SK-N-SH (cell line): ENCODE measurements at regions not wholly inside any gene's neighbourhood (a gene's known extent, or its start where the extent isn't known, plus 50 kb on each side); places are given as distances from the start of the nearest gene placed in this dataset.

ENCODE experiments used
- CTCF ChIA-PET: fragments of 300-600, 350-600 bp; formaldehyde crosslinking; extraction: SDS; loops from one replicate; lab custom pipeline; 2021; lab: Yijun Ruan, JAX
- POLR2A ChIA-PET: fragments of 350-600 bp; sonication (Branson Sonifier 250); formaldehyde crosslinking; extraction: SDS; loops from one replicate; lab custom pipeline; 2020; ENCODE audit warnings: antibody characterized with exemption, inconsistent platforms; lab: Yijun Ruan, JAX
- DNase-seq: peaks from one replicate; pipeline ENCODE4 v3.0.0; 2012
- H2AFZ ChIP-seq: fragments of 200-600 bp; sonication (generic); 2 replicates; pipeline ENCODE4 v1.8.1; 2016; ENCODE audit warnings: antibody characterized with exemption, mild to moderate bottlenecking, low read depth
- H3F3A ChIP-seq: fragments of 200-600 bp; sonication (generic); replicated peaks from 2 replicates; pipeline ENCODE3; 2016; ENCODE audit warnings: antibody characterized with exemption, mild to moderate bottlenecking; ENCODE audit not compliant: insufficient read depth
- H3K27ac ChIP-seq, 2 experiments: fragments of 200-500 bp in 1 of 2; fragments of 200-600 bp in 1 of 2; sonication (Bioruptor generic) in 1 of 2; sonication (generic), shearing (Covaris generic) in 1 of 2; 2 replicates each; pipeline versions ENCODE4 v1.5.1 to v1.6.1; 2014 to 2016; ENCODE audit warnings: low read depth in 2 of 2, inconsistent platforms in 1 of 2, low read length in 1 of 2, mild to moderate bottlenecking in 1 of 2, mixed read lengths in 1 of 2
- H3K27me3 ChIP-seq: fragments of 200-600 bp; sonication (generic), shearing (Covaris generic); 2 replicates; pipeline ENCODE4 v1.6.1; 2016; ENCODE audit warnings: mixed run types; ENCODE audit not compliant: insufficient read depth
- H3K36me3 ChIP-seq, 2 experiments: fragments of 200-500 bp in 1 of 2; fragments of 200-600 bp in 1 of 2; sonication (Bioruptor generic) in 1 of 2; sonication (generic) in 1 of 2; replicated peaks in 1 of 2; 2 replicates each; pipeline versions ENCODE3 to v1.5.1; 2014 to 2016; ENCODE audit warnings: low read length in 1 of 2, mild to moderate bottlenecking in 1 of 2; ENCODE audit not compliant: insufficient read depth in 2 of 2, control insufficient read depth in 1 of 2
- H3K4me1 ChIP-seq, 2 experiments: fragments of 200-500 bp in 1 of 2; fragments of 200-600 bp in 1 of 2; sonication (Bioruptor generic) in 1 of 2; sonication (generic), shearing (Covaris generic) in 1 of 2; 2 replicates each; pipeline versions ENCODE4 v1.5.1 to v1.6.1; 2014 to 2016; ENCODE audit warnings: low read depth in 1 of 2, low read length in 1 of 2, mixed run types in 1 of 2; ENCODE audit not compliant: insufficient read depth in 2 of 2, control insufficient read depth in 1 of 2
- H3K4me2 ChIP-seq: fragments of 200-600 bp; sonication (generic), shearing (Covaris generic); 2 replicates; pipeline ENCODE4 v1.6.1; 2017; ENCODE audit warnings: mixed run types
- H3K4me3 ChIP-seq, 2 experiments: fragments of 200-500 bp in 1 of 2; fragments of 200-600 bp in 1 of 2; sonication (Bioruptor generic) in 1 of 2; sonication (generic), shearing (Covaris generic) in 1 of 2; 2 replicates each; pipeline versions ENCODE4 v1.5.1 to v1.8.1; 2014 to 2016; ENCODE audit warnings: low read depth in 2 of 2, inconsistent platforms in 1 of 2, low read length in 1 of 2, mild to moderate bottlenecking in 1 of 2, mixed read lengths in 1 of 2, moderate library complexity in 1 of 2
- H3K79me2 ChIP-seq: fragments of 200-600 bp; sonication (generic); 2 replicates; pipeline ENCODE4 v1.8.1; 2017; ENCODE audit warnings: mild to moderate bottlenecking; ENCODE audit not compliant: insufficient read depth
- H3K9ac ChIP-seq: fragments of 200-600 bp; sonication (generic); 2 replicates; pipeline ENCODE4 v1.6.1; 2017; ENCODE audit warnings: mixed run types
- H3K9me2 ChIP-seq: fragments of 200-600 bp; sonication (generic); 2 replicates; pipeline ENCODE4 v1.6.1; 2017; ENCODE audit warnings: mixed run types
- H3K9me3 ChIP-seq: fragments of 200-600 bp; sonication (generic); 2 replicates; pipeline ENCODE4 v1.6.1; 2017; ENCODE audit warnings: mixed run types, mild to moderate bottlenecking, moderate library complexity
- H4K20me1 ChIP-seq: fragments of 200-600 bp; sonication (generic); 2 replicates; pipeline ENCODE4 v1.6.1; 2017; ENCODE audit warnings: mild to moderate bottlenecking, mixed run types; ENCODE audit not compliant: insufficient read depth
- ELF1 ChIP-seq: IDR thresholded peaks from 2 replicates; pipeline ENCODE4 v1.4.0; 2012
- EP300 ChIP-seq, 2 experiments: IDR thresholded peaks; 2 replicates each; pipeline versions ENCODE4 v1.4.0 to v1.6.1; 2012; ENCODE audit warnings: borderline replicate concordance in 1 of 2, low read depth in 1 of 2, low read length in 1 of 2
- EZH2phosphoT487 ChIP-seq: fragments of 200-600 bp; sonication (generic); IDR thresholded peaks from 2 replicates; pipeline ENCODE4 v1.6.1; 2017; ENCODE audit warnings: low read depth, mixed run types, mild to moderate bottlenecking, antibody characterized with exemption, moderate library complexity, borderline replicate concordance
- GATA2 ChIP-seq: sonication (generic); formaldehyde crosslinking; IDR thresholded peaks from 2 replicates; pipeline ENCODE4 v1.5.0; 2020; ENCODE audit warnings: mild to moderate bottlenecking, missing genetic modification reagents
- JUND ChIP-seq: IDR thresholded peaks from 2 replicates; pipeline ENCODE4 v1.4.0; 2012
- MAX ChIP-seq: IDR thresholded peaks from 2 replicates; pipeline ENCODE4 v1.4.0; 2012; ENCODE audit warnings: low read depth
- MEF2A ChIP-seq: IDR thresholded peaks from 2 replicates; pipeline ENCODE4 v1.4.0; 2012; ENCODE audit warnings: low read depth, borderline replicate concordance
- TAF1 ChIP-seq: IDR thresholded peaks from 2 replicates; pipeline ENCODE4 v1.6.1; 2012; ENCODE audit warnings: low read depth, mild to moderate bottlenecking, low read length, moderate library complexity, borderline replicate concordance
- TCF12 ChIP-seq: IDR thresholded peaks from 2 replicates; pipeline ENCODE4 v1.4.0; 2012
- TEAD4 ChIP-seq: IDR thresholded peaks from 2 replicates; pipeline ENCODE4 v1.4.0; 2012; ENCODE audit warnings: mild to moderate bottlenecking, borderline replicate concordance; ENCODE audit not compliant: insufficient read depth
- USF1 ChIP-seq: IDR thresholded peaks from 2 replicates; pipeline ENCODE4 v1.4.0; 2012; ENCODE audit warnings: low read depth, borderline replicate concordance
- YY1 ChIP-seq: IDR thresholded peaks from 2 replicates; pipeline ENCODE4 v1.4.0; 2012; ENCODE audit warnings: low read depth, mild to moderate bottlenecking
- WGBS: methylation state at CpG from one replicate; pipeline ENCODE4 v1.1.6; 2017; ENCODE audit warnings: low lambda C conversion rate; 5-methylcytosine and 5-hydroxymethylcytosine counted together
- TF ChIP-seq, protein P1 (sequence below): IDR thresholded peaks from 2 replicates; pipeline ENCODE4; 2012
- TF ChIP-seq, protein P2 (sequence below): fragments of 150-350 bp; IDR thresholded peaks from 2 replicates; pipeline ENCODE4 v1.6.1; 2017; ENCODE audit warnings: antibody characterized with exemption, low read length, low read depth, borderline replicate concordance

- Histone ChIP-seq H3K9me3 (no peaks in the 10 kb centered on the region), H3K4me3 (no peak overlapping the region)
Observed at GRCh38 chr3:81864272-81864671, 102.8 kb upstream of the GBE1 start.

GRCh38 chr3:81863756-81864155 lies 102.3 kb upstream of the GBE1 start:
- TF ChIP-seq, protein P1, sequence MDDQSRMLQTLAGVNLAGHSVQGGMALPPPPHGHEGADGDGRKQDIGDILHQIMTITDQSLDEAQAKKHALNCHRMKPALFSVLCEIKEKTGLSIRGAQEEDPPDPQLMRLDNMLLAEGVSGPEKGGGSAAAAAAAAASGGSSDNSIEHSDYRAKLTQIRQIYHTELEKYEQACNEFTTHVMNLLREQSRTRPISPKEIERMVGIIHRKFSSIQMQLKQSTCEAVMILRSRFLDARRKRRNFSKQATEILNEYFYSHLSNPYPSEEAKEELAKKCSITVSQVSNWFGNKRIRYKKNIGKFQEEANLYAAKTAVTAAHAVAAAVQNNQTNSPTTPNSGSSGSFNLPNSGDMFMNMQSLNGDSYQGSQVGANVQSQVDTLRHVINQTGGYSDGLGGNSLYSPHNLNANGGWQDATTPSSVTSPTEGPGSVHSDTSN, result no peak
- no peak for TF ChIP-seq JUND
- TF ChIP-seq YY1, result no peak
- TF ChIP-seq USF1, result no peak
- TF ChIP-seq TEAD4, result no peak
- TF ChIP-seq, protein P2, sequence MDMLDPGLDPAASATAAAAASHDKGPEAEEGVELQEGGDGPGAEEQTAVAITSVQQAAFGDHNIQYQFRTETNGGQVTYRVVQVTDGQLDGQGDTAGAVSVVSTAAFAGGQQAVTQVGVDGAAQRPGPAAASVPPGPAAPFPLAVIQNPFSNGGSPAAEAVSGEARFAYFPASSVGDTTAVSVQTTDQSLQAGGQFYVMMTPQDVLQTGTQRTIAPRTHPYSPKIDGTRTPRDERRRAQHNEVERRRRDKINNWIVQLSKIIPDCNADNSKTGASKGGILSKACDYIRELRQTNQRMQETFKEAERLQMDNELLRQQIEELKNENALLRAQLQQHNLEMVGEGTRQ, result no peak
- no peak for TF ChIP-seq EZH2phosphoT487
- TF ChIP-seq TCF12, result no peak
- TF ChIP-seq TAF1, result no peak
- no peak for TF ChIP-seq MAX
- TF ChIP-seq EP300 (IDR thresholded peaks at IDR 0.05; ENCODE audit: borderline replicate concordance in 1 of 2, low read depth in 1 of 2, low read length in 1 of 2), result no peak
- no peak for TF ChIP-seq ELF1
- TF ChIP-seq GATA2 (CRISPR knock-in tag), result no peak
- TF ChIP-seq MEF2A, result no peak
- Histone ChIP-seq H3F3A (no peaks in the 10 kb centered on the region), H4K20me1 (no peaks in the 10 kb centered on the region), H3K4me2 (no peak overlapping the region), H2AFZ (no peak overlapping the region), H3K4me1 (peaks cover 0 to 2% of the 10 kb centered on the region in 2 experiments; a peak in 2 of 4 replicates), H3K9ac (no peak overlapping the region), H3K9me3 (no peaks in the 10 kb centered on the region), H3K36me3 (no peaks in the 10 kb centered on the region), H3K79me2 (no peaks in the 10 kb centered on the region), H3K27me3 (no peaks in the 10 kb centered on the region; the same call in 1 of the 2 replicates), H3K27ac (no peak overlapping the region), H3K4me3 (no peak overlapping the region), H3K9me2 (no peaks in the 10 kb centered on the region)
- WGBS, result 58% methylated on average over 4 of the region's 4 CpGs
- ChIA-PET CTCF (no interaction called here), POLR2A (no interaction called here)
- DNase-seq, result no peak

More at GRCh38 chr3:81864272-81864671, 102.8 kb upstream of the GBE1 start:
- no peaks in the 10 kb centered on the region for H4K20me1 ChIP-seq
- no peak for DNase-seq
- H3K36me3 ChIP-seq, result no peaks in the 10 kb centered on the region
- no peak overlapping the region for H3K4me2 ChIP-seq
- H2AFZ ChIP-seq, result no peak overlapping the region
- no peaks in the 10 kb centered on the region for H3F3A ChIP-seq
- H3K9ac ChIP-seq, result no peak overlapping the region
- TF ChIP-seq YY1, result no peak
- TF ChIP-seq, all 33 proteins: peak for 0
- Histone ChIP-seq H3K79me2 (no peaks in the 10 kb centered on the region), H3K27me3 (no peaks in the 10 kb centered on the region; the same call in 1 of the 2 replicates), H3K4me1 (peaks cover 0 to 2% of the 10 kb centered on the region in 2 experiments; a peak in 2 of 4 replicates), H3K27ac (no peak overlapping the region), H3K9me2 (no peaks in the 10 kb centered on the region)
- CTCF ChIA-PET, result no interaction called here
- WGBS, result 43% methylated on average over 7 of the region's 7 CpGs
- POLR2A ChIA-PET, result no interaction called here
